ENCODE measurements at regions not wholly inside any gene's neighbourhood (a gene's known extent, or its start where the extent isn't known, plus 50 kb on each side); places are given as distances from the start of the nearest gene placed in this dataset.

DNA sequence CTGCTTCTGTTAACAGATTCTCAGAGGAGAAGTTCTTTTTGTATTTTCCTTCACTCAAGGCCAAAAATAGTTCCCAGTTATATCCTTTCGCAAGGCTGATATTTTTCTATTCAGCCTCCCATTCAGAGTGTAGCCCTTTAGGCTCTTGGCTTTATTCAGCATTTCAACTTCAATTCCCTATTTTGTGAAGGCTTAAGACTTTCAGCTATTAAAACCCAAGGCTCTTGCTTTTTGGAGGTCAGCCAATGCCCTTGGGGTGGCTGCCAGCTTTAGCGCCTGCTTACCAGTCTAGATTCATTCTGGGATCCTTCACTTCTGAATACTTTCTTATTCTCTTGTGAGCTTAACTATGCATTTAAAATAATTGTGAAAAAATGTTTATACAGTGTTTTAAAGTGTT lies 57.3 kb upstream of the ADGRA3 start:
- FAIRE-seq (no peak), DNase-seq (ENCODE audit: insufficient read length, low spot score) (no peak)
- TF ChIP-seq, protein P1, sequence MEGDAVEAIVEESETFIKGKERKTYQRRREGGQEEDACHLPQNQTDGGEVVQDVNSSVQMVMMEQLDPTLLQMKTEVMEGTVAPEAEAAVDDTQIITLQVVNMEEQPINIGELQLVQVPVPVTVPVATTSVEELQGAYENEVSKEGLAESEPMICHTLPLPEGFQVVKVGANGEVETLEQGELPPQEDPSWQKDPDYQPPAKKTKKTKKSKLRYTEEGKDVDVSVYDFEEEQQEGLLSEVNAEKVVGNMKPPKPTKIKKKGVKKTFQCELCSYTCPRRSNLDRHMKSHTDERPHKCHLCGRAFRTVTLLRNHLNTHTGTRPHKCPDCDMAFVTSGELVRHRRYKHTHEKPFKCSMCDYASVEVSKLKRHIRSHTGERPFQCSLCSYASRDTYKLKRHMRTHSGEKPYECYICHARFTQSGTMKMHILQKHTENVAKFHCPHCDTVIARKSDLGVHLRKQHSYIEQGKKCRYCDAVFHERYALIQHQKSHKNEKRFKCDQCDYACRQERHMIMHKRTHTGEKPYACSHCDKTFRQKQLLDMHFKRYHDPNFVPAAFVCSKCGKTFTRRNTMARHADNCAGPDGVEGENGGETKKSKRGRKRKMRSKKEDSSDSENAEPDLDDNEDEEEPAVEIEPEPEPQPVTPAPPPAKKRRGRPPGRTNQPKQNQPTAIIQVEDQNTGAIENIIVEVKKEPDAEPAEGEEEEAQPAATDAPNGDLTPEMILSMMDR (IDR thresholded peaks at IDR 0.05; ENCODE audit: insufficient read depth, missing control alignments) = no peak

DNA sequence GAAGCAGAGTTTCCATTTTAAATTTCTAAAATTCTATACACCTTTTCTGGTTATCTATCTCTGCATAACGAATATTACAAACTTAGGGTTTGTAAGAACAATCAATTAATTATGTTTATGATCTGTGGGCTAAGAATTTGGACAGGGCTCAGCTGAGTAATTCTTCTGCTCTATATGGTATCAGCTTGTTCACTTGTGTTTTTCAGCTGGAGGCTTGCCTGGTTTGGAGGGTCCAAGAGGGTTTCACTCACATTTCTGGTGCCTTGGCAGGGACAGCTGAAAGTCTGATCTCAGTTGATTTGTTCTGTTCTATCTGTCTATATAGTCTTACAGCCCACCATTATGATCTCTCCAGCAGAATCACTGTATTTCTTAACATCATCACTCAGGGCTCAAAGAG lies 57.8 kb upstream of the ADGRA3 start:
- FAIRE-seq (no peak), DNase-seq (ENCODE audit: insufficient read length, low spot score) (no peak)
- TF ChIP-seq, protein P1 (IDR thresholded peaks at IDR 0.05; ENCODE audit: insufficient read depth, missing control alignments) = no peak

DNA sequence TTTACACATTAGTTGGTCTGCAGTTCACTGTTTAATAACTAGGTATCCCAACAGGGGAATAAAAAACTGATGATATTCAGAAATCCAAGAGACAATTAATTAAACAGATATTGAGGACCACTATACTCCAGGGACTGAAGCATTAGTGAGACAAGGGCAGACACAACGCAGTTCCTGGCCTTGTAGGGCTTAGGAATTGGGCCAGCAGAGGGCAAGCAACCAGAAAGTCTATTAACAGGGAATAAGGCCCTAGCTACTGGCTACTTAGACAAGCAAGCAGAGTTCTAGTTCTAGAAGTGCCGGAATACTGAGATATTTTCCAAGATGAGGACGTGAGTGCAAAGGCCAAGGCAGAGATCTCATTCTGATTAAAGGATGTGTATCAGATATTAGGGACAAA lies 58.6 kb upstream of the ADGRA3 start:
- TF ChIP-seq, protein P1 (IDR thresholded peaks at IDR 0.05; ENCODE audit: insufficient read depth, missing control alignments) = no peak
- FAIRE-seq (no peak), DNase-seq (ENCODE audit: insufficient read length, low spot score) (no peak)

DNA sequence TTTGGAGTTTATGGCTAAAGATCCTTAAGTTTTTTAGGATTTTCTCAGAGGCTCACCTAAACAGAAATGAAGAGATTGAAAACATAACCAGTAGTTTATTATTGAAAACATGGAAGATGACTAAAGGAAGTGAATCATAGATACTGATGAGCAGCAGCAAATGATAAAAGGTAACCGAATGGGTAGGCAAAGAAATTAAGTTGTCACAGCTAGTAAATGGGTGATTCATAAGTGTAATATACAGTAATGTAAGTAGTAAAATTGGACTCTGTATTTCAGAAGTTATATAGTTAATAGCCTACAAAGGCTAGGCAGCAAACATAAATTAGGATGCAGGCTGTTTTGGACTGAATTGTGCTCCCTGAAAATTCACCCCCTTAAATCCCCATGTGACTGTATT lies 59.0 kb upstream of the ADGRA3 start:
- FAIRE-seq (no peak), DNase-seq (ENCODE audit: insufficient read length, low spot score) (no peak)
- TF ChIP-seq, protein P1 (IDR thresholded peaks at IDR 0.05; ENCODE audit: insufficient read depth, missing control alignments) = no peak

DNA sequence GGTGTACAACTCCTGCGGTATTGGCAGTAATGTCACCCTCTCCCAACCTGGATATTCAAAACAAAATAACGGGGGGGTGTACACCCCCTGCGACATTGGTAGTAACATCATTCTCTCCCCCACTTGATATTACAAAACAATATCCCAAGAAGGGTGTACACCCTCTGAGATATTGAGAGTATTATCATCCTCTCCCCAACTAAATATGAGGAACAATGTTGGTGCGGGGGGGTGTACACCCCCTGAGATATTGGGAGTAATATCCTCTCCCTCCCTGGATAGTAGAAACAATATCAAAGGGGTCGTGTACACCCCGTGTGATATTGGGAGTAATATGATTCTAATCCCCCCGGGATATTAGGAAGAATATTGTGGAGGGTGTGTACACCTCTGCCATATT lies 71.4 kb upstream of the ADGRA3 start:
- no peak for FAIRE-seq
- no peak for DNase-seq (ENCODE audit: insufficient read length, low spot score)
- TF ChIP-seq, protein P1 (IDR thresholded peaks at IDR 0.05; ENCODE audit: insufficient read depth, missing control alignments) = no peak

DNA sequence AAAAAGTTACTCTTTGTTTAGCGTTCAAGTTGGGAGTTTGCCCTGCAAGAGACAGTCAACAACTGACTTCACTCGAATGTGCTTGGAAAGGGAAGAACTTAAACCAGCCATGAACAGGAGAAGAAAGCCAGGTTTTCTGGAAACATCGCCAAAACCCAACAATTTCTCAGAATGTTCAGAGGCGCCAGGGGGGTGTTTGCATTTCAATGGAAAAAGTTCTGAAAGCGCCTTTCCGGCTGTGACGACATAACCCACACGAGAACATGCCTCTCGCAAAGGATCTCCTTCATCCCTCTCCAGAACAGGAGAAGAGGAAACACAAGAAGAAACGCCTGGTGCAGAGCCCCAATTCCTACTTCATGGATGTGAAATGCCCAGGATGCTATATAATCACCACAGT lies 78.1 kb upstream of the ADGRA3 start:
- TF ChIP-seq, protein P1 (IDR thresholded peaks at IDR 0.05; ENCODE audit: insufficient read depth, missing control alignments) = no peak
- DNase-seq (ENCODE audit: insufficient read length, low spot score) (no peak), FAIRE-seq (no peak)

DNA sequence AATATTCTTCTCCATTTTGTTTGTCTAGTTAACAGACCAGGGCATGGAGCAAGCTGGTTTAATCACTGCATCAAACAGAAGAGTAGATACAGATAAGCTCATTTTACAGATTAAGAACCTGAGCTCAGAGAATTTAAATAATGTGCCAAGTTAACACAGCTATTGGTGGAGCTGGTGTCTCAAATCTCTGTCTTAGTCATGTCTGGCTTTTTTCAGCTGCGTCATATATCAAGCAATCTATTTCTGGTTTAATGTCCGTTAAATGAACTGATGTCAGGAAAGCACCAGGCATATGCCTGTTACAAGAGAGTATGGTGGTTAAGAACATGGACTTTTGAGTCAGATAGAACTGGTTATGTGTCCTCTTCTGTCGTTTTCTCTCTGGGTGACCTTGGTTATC lies 79.8 kb upstream of the ADGRA3 start:
- no peak for DNase-seq (ENCODE audit: insufficient read length, low spot score)
- peak; percentile 98 for FAIRE-seq
- TF ChIP-seq, protein P1 (IDR thresholded peaks at IDR 0.05; ENCODE audit: insufficient read depth, missing control alignments) = no peak
